HG03097 (cell line): ENCODE measurements at regions not wholly inside any gene's neighbourhood (a gene's known extent, or its start where the extent isn't known, plus 50 kb on each side); places are given as distances from the start of the nearest gene placed in this dataset.
"Not testable (repeated sequence)": the region's sequence is repeated elsewhere in the genome, so short reads cannot be mapped to it uniquely, and the experiment has no call there.

Experiments
- ATAC-seq: cut with Tn5 transposase; IDR thresholded peaks from one replicate; pipeline ENCODE4 v1.9.1; 2021; ENCODE audit not compliant: unreplicated experiment, low FRiP score

DNA sequence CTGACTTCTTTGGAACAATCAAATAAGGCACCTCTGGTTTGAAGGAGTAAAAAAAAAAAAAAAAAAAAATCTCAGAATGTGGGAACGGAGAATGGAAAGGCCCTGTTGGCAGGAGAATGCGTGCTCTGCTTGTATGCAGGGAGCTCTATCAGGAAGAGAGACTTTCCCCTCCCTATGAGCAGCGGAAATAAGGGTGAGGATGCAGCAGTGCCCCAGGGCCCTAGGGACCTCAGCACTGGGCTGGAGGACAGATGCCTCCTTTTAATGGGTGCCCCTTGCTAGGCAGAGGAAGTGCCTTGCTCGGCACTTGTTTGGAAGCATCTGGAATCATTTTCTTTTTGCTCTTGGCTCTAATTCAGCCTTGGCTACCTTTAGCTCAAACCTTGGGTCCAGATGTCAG lies 283.4 kb upstream of the NBPF12 start:
- not testable (repeated sequence) for ATAC-seq

DNA sequence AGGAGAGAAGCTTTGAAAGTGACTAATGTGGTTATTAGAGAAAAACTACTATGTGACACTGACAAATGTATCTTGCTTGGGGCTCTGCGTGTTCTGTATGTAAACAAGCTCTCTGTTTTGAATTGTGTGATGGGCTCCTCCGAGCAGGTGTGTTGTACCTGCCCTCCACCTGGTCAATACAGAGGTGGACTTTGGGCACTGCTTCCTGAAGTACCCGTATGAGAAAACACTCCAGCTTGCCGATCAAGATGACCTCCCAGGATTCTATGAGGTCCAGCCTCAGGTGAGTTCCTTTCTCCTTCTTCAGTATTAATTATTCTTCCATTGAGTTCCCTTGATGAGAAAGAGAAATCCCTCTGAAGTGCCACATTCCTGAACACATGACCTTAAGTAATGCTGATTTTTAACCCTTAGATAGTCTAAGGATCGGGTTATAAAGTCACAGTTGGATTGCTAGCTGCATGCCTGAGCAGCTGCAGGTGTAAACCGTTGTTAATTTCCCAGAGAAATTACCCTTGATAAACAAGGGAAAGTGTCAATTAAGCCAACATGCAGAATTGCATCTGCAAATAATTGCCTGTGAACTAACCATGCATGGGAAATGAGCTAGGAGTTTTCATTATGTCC lies 292.0 kb upstream of the NBPF12 start:
- not testable (repeated sequence) for ATAC-seq

DNA sequence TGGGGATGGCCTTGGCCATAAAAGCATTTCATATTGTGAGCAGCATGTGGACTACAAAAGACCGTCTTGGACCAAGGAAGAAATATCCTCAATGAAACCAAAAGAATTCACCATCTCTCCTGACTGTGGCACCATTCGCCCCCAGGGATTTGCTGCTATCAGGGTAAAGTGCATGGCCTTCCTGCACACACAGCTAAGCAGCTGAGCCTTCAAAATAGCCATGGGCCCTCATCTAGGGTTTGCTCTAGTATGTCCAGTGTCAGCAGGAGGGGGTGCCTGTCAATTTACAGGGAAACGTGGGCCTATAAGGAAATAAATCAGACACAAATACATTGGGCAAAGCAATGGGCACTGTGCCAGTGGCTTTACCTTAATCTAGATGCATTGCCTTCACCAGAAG lies 296.6 kb upstream of the NBPF12 start:
- ATAC-seq, result not testable (repeated sequence)

DNA sequence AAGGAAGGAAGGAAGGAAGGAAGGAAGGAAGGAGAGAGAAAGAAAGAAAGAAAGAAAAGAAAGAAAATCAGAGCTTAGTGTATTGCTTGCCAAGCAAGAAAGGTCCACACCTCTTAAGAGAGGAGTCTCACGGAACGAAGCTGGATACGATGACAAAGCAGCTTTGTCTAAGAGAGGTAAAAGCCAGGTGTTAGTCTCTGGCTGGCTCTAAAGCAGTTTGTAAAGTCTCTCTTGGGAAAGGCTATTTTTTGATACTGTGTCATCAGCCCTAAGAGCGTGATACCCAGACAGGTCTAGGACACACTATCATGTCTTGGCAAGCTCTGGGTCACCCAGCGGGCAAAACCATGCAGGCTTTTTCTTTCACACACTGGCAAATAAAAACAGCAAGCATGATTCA lies 297.5 kb upstream of the NBPF12 start:
- not testable (repeated sequence) for ATAC-seq

DNA sequence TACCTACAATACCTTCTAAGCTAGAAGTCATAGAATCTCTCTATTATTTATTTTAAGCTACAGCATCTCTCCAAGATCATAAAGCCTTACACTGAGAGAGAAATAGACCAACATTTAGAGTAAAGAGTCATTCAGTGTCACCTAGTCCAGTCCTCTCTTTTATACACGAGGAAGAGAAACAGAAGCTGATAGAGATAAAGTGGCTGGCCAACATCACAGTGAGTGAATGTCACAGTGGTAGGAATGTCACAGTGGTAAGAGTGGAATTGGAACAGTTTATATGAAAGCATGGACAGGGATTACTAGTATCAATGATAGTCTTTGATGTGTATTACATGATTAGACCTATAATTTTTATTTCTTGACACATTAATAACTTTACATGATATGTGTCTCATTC lies 307.8 kb upstream of the NBPF12 start:
- not testable (repeated sequence) for ATAC-seq

DNA sequence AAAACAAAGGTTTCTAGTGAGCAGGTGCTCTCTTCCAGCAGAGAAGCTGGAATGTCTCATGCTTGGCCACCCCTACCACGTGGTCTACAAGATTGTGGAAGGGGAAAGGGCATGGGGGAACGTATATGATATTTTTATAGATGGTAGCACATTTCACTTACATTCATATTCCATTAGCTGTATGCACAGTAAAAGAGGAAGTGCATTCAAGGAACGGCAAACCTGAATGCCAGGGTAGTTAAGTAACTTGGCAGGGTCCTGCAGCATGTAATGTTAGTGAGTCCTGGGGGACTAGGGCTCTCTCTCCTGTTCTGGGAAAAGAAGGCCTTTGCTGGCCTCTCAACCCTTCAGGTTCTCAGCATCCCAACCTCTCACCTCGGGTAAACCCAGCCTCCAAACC lies 319.5 kb upstream of the NBPF12 start:
- ATAC-seq, result not testable (repeated sequence)

DNA sequence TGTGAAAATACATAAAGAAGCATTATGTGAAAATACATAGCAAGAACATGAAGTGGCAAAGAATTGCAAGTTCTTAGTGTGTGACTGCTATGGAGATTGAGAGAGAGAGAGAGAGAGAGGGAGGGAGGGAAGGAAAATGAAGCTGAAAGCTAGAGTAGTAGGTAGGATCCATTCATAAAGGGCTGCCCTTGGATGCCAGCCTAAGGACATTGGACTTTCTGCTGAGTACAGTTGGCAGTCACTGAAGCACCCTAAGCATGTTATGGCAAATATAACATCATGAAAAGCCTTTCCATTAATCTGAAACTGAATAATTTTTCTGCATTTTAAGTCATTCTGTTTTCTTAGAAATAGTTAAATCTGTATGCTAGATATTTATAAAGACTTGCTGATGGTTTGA lies 333.4 kb upstream of the NBPF12 start:
- ATAC-seq, result not testable (repeated sequence)

DNA sequence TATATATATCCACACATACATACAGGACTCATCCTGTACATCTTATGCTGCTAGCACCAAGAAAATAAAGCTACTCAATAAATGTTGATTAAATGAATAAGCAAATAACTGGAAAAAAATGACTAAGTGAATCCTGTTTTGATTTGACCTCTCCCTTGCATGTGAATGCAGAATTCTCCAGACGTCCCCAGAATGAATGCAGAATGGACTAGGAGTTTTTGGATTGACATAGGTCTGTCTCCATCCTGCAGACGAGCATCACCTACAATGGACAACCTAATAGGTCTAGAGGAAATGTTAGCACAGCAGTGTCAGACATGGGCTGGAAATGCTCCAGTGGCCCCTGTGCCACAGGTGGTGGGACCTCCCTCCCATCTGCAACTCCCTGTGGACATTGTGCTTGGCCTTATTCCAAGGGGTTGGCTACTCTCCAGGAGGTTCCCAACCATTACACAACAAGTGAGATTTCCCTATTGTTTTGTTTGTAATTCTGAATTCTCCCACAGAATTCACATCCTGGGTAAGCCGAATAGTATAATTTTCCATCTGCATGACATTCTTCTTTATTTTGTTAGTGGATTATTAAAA lies 337.3 kb upstream of the NBPF12 start:
- not testable (repeated sequence) for ATAC-seq

DNA sequence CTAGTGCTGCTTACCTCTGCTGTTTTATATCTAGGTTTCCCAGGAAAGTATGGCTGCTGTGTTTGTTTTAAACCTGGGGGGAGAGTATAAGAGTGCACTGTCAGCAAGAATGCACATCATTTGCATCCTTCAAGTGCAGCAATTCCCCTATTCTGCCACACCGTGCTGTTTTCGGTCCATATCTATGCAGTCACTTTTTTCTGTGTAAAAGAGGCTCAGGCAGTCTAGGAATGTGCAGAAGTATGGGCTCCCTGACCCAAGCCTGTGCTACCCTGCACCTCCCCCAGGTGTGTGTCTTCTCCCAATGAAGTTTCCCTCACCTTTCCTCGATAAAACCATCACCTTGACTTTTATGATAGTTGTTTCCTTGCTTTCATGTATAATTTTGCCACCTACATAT lies 338.2 kb upstream of the NBPF12 start:
- ATAC-seq, result not testable (repeated sequence)

DNA sequence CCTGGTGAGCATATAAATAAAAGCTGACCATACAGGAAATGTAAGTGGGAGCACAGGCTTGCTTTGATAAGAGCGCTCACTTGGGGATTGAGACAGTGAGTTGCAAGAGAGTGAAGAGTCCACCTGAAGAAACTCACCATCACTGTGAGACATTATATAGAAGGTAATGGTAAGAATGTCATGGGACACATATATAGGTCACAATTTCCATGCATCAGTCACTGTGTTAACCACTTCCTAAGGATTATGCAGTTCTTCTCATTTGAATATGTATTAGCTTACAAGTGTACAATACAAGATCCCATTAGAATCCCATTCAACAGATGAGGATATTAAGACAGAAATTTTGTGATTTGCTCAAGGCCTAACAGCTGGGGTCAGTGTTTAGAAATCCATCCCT lies 352.4 kb upstream of the NOTCH2NLA start:
- ATAC-seq, result not testable (repeated sequence)

DNA sequence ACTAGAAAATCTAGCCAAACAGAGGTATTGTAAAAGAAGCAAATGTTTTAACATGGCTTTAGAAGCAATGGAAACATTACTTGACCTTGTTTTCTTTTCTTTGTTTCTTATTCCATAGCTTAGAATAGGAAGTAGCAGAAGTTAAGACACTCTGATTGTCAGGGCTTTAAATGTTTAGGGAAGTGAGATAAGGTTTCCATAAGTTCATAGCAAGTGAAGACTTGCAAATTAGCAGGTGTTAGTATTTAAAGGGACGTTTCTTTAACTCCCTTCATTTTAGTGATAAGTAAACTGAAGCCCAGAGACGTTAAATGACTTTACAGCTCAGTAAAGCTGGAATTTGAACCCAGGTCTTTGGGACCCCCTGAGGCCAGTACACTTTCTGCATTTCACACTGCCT lies 338.7 kb upstream of the NOTCH2NLA start:
- not testable (repeated sequence) for ATAC-seq

DNA sequence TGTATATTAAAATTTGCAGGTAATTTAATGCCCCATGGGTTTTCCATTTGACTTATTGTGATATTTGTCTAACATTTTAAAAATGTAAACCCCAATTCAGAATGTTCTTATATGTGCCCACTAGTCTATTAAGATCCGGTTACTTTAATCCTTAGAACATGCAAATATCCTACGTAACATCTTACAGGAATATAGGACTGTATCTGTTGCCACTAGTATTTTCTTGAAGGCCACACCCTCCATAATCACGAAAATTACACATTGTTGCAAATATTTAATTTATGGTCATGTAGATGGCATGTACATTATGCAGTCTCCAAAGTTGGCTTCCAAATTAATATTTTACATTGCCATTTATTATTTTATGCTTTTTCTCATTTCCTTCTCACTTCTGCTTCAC lies 329.2 kb upstream of the NOTCH2NLA start:
- ATAC-seq, result not testable (repeated sequence)

DNA sequence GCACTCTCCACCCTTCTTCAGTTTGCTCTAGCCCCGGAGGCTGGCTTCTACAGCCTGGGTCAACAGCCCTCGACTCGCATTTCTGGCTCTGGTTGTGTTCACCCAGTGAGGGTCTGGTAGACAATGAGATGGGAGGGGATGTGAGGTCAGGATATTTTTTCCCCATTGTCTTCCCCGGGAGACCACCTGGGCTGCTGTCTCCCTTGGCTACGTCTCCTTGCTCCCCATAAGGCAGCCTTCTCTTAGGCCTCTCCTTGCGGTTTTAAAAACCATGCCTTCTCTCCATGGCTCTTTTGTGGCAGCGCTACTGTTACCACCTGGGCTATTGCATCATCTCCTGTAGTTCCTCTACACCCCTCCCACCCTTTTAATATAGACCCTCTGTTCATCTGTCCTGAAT lies 327.6 kb upstream of the NOTCH2NLA start:
- not testable (repeated sequence) for ATAC-seq

DNA sequence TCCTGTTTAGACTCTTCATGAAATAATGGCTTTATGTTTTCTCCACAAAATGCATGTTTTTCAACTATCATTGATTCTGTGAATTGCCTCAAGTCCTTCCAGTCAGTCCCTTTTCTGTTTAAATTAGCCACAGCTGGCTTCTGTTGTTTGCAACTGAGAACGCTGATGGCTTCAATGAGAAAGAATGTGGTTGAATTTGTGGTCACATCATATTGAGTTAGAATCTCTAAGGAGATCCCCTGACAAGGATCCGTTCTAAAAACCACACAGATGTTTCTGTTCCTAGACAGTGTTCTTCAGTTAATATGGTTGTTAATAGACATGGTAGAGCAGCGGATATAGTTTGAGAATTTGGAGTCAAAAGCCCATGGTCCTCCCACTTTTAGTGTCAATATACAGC lies 323.6 kb upstream of the NOTCH2NLA start:
- not testable (repeated sequence) for ATAC-seq

DNA sequence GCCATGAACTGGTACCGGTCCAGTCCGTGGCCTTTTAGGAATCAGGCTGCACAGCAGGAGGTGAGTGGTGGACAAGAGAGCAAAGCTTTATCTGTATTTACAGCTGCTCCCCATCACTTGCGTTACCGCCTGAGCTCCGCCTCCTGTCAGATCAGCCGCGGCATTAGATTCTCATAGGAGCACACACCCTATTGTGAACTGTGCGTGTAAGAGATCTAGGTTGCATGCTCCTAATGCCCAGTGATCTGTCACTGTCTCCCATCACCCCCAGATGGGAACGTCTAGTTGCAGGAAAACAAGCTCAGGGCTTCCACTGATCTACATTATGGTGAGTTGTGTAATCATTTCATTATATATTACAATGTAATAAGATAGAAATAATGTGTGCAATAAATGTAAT lies 319.9 kb upstream of the NOTCH2NLA start:
- ATAC-seq, result not testable (repeated sequence)

DNA sequence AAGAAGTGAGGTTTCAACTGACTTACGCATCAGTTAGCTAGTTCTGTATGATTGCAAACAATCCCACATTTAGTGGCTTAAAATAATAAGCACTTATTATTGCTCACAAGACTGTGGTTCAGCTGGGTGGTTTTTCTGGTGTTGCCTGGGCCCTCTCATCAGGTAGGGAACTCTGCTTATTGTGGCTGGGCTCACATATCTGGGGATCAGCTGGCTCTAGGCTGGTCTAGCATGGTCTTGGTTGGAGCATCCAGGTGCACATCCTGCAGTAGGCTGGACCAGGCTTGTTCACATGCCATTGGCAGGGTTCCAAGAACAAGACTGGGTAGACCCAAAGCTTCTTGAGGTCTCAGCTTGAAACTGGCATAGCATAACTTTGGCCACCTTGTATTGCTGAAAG lies 317.4 kb upstream of the NOTCH2NLA start:
- ATAC-seq, result not testable (repeated sequence)

DNA sequence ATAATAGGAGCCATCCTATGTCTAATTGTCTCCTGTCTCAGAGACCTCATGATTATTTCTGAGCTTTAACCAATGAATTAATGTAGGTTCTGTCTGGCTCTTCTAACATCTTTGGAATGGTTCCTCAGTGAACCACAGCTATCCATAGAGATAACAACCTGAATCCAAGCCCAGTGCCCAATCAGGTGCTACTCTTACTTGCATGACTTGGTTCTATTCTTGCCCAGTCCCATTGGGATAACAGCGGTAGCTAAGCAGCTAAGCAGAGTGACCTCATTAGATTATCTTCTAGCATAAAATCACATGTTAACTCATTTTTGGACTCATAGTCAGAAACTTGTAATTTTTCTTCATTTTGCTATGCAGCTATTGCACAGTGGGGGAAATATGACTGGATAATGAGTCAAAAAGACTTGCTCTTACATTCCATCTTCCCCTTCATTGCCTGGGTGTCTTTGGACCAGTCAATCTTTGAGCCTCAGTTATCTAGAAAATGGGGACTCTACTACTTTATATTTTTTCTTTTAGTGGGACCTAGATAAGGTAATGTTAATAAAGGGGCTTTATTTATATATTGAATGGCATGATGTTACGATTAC lies 309.1 kb upstream of the NOTCH2NLA start:
- not testable (repeated sequence) for ATAC-seq

DNA sequence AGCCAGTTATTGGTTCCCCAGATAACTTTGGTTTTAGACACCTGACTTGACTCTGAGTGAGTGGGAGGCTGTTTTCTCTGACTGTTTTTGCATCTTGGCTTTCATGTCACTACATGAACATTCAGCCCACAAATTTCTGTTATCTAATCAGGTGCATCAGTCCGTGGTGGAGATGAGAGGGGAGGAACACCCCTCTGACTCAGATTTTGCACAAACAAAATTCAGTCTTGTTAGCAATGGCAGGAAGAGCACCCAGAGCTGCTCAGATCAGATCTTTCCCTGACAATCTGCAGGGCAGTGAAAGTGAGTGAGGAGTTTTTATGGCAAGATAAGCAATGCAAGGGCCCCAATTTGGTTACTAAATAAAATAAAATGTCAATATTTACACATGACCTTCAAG lies 307.2 kb upstream of the NOTCH2NLA start:
- ATAC-seq, result not testable (repeated sequence)

DNA sequence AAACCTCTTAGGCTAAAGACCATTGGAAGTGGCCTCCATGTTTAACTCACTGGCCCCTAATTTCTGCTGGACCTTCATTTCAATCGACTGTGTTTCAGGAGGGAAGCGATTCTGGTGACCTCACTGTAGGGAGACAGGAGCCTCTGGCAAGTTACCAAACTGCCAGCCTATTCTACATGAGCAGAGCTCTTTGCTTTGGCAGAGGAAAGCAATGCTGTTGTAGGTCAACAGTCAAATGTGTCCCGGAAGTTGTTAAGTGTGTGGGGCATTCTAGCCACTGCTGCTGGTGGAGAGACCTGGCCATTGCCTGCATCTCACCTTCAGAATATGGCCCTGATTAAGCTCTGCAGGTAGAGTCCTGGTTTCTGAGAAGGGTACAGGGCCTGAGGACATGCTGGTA lies 306.8 kb upstream of the NOTCH2NLA start:
- ATAC-seq, result not testable (repeated sequence)

DNA sequence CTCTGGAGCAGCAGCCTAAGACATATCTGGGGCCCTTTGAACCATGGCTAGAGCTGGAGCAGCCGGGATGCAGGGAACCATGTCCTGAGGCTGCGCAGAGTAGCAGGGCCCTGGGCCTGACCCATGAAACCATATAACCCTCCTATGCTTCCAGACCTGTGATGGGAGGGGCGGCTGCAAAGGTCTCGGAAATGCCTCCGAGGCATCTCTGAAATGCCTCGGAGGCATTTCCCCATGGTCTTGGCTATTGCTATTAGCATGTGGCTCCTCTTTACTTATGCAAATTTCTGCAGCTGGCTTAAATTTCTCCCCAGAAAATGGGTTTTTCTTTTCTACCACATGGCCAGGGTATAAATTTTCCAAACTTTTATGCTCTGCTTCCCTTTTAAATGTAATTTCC lies 302.1 kb upstream of the NOTCH2NLA start:
- ATAC-seq, result not testable (repeated sequence)

DNA sequence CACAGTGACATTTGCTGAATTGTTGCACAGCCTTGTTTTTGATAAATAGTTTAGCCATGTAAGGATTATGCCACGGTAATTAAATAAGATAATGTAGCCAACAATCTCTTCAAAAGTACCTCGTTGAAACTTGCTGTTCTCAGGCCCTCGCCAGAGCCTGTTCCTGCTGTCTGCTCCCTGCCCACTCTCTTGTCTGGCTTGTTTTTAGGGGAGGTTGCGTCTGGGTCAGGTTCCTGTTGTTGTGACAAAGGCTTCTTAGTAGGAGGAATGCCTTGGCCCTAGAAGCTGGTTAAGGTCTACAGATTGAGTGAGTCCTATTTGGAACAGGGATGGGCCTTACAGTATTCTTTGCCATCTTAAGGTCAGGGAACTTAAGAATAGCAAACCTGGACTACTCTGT lies 294.0 kb upstream of the NOTCH2NLA start:
- ATAC-seq, result not testable (repeated sequence)

DNA sequence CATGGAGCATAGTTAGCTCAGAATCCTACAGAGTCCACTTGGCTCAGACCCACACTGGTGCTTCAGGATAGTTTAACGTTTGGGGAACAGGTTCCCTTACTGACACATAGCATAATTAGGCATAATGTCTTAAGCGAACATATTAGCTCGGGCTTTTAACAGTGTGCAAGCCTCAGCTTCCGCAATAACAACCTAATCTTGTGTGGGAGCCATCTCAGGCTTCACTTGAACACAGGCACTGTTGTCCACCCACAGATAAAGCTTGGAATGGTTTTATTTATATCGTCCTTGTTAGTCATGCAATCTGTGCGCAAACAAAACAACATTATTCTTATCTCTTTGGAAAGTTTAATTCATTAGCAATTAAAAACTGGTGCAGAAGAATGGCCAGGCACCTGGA lies 293.5 kb upstream of the NOTCH2NLA start:
- not testable (repeated sequence) for ATAC-seq
